Neuronal stem cell (in vitro differentiated cells): ENCODE measurements at regions not wholly inside any gene's neighbourhood (a gene's known extent, or its start where the extent isn't known, plus 50 kb on each side); places are given as distances from the start of the nearest gene placed in this dataset.

Experiments used
- DNase-seq: peaks from one replicate; pipeline ENCODE4 v3.0.0-alpha.2; 2013; ENCODE audit warnings: low spot score
- H2AFZ ChIP-seq: one replicate; pipeline ENCODE4 v1.6.1; 2013; ENCODE audit warnings: mild to moderate bottlenecking, low read length, inconsistent platforms
- H2AK5ac ChIP-seq: 2 replicates; pipeline ENCODE4 v1.6.1; 2013; ENCODE audit warnings: low read depth, mild to moderate bottlenecking, inconsistent platforms, low read length, moderate library complexity, mixed read lengths
- H2BK120ac ChIP-seq: 2 replicates; pipeline ENCODE4 v1.6.1; 2013; ENCODE audit warnings: low read depth, mild to moderate bottlenecking, inconsistent platforms, low read length, moderate library complexity, mixed read lengths
- H2BK12ac ChIP-seq: one replicate; pipeline ENCODE4 v1.6.1; 2013; ENCODE audit warnings: low read length, inconsistent platforms
- H2BK15ac ChIP-seq: 2 replicates; pipeline ENCODE4 v1.6.1; 2013; ENCODE audit warnings: mild to moderate bottlenecking, low read length, inconsistent platforms, mixed read lengths
- H2BK5ac ChIP-seq: one replicate; pipeline ENCODE4 v1.6.1; 2013; ENCODE audit warnings: inconsistent platforms, mild to moderate bottlenecking, low read length, moderate library complexity
- H3K14ac ChIP-seq: one replicate; pipeline ENCODE4 v1.6.1; 2013; ENCODE audit warnings: low read length, inconsistent platforms
- H3K18ac ChIP-seq: 2 replicates; pipeline ENCODE4 v1.6.1; 2013; ENCODE audit warnings: low read length, inconsistent platforms
- H3K23ac ChIP-seq: 2 replicates; pipeline ENCODE4 v1.6.1; 2013; ENCODE audit warnings: low read depth, mild to moderate bottlenecking, mixed read lengths, low read length, inconsistent platforms; ENCODE audit not compliant: poor library complexity
- H3K27ac ChIP-seq: replicated peaks from 3 replicates; pipeline ENCODE4 v1.5.1; 2013; ENCODE audit warnings: low read length, inconsistent platforms
- H3K27me3 ChIP-seq, 3 experiments: 2 replicates each; pipeline ENCODE4 v1.6.1; 2013; ENCODE audit warnings: low read length in 3 of 3, mild to moderate bottlenecking in 2 of 3, inconsistent platforms in 1 of 3, low read depth in 1 of 3, mixed read lengths in 1 of 3, moderate library complexity in 1 of 3; ENCODE audit not compliant: control insufficient read depth in 3 of 3, insufficient read depth in 3 of 3
- H3K36me3 ChIP-seq, 2 donors: replicated peaks in 1 of 2; 2 replicates each; pipeline ENCODE4 v1.6.1; 2013; ENCODE audit warnings: low read length in 2 of 2; ENCODE audit not compliant: control insufficient read depth in 2 of 2, insufficient read depth in 2 of 2
- H3K4ac ChIP-seq: 2 replicates; pipeline ENCODE4 v1.6.1; 2013; ENCODE audit warnings: inconsistent platforms, mild to moderate bottlenecking, low read length, moderate library complexity
- H3K4me1 ChIP-seq, 2 donors: 1 replicate in 1 of 2; 2 replicates in 1 of 2; pipeline ENCODE4 v1.6.1; 2013; ENCODE audit warnings: low read length in 2 of 2, low read depth in 1 of 2; ENCODE audit not compliant: control insufficient read depth in 2 of 2, insufficient read depth in 1 of 2
- H3K4me2 ChIP-seq: one replicate; pipeline ENCODE4 v1.6.1; 2013; ENCODE audit warnings: mild to moderate bottlenecking, low read length, inconsistent platforms; ENCODE audit not compliant: insufficient read depth, poor library complexity, severe bottlenecking
- H3K4me3 ChIP-seq, 2 donors: 2 replicates each; pipeline ENCODE4 v1.5.1; 2013; ENCODE audit warnings: low read length in 2 of 2, mild to moderate bottlenecking in 2 of 2, inconsistent platforms in 1 of 2, moderate library complexity in 1 of 2
- H3K79me1 ChIP-seq: one replicate; pipeline ENCODE4 v1.6.1; 2013; ENCODE audit warnings: low read depth, mild to moderate bottlenecking, inconsistent platforms, low read length, moderate library complexity
- H3K9ac ChIP-seq: one replicate; pipeline ENCODE4 v1.6.1; 2013; ENCODE audit warnings: mild to moderate bottlenecking, low read depth, low read length, inconsistent platforms; ENCODE audit not compliant: poor library complexity
- H3K9me3 ChIP-seq, 2 donors: replicated peaks in 1 of 2; 2 replicates each; pipeline versions ENCODE3 to v1.6.1; 2013; ENCODE audit warnings: low read length in 2 of 2, mild to moderate bottlenecking in 2 of 2, inconsistent platforms in 1 of 2, low read depth in 1 of 2, mixed read lengths in 1 of 2, moderate library complexity in 1 of 2; ENCODE audit not compliant: control insufficient read depth in 2 of 2, insufficient read depth in 1 of 2
- H4K8ac ChIP-seq: one replicate; pipeline ENCODE4 v1.6.1; 2013; ENCODE audit warnings: low read depth, mild to moderate bottlenecking, inconsistent platforms, low read length, moderate library complexity
- H4K91ac ChIP-seq: one replicate; pipeline ENCODE4 v1.6.1; 2013; ENCODE audit warnings: low read length, low read depth, mild to moderate bottlenecking, inconsistent platforms; ENCODE audit not compliant: poor library complexity
- WGBS, 2 donors: extraction: QIAGEN DNeasy Blood & Tissue Kit; methylation state at CpG; one replicate each; pipeline ENCODE4 v1.1.7; 2013; ENCODE audit warnings: missing lambda C conversion rate in 2 of 2, mixed read lengths in 1 of 2; ENCODE audit not compliant: insufficient read length in 2 of 2, insufficient replicate concordance in 1 of 2; ENCODE audit errors: extremely low coverage in 2 of 2; 5-methylcytosine and 5-hydroxymethylcytosine counted together

DNA sequence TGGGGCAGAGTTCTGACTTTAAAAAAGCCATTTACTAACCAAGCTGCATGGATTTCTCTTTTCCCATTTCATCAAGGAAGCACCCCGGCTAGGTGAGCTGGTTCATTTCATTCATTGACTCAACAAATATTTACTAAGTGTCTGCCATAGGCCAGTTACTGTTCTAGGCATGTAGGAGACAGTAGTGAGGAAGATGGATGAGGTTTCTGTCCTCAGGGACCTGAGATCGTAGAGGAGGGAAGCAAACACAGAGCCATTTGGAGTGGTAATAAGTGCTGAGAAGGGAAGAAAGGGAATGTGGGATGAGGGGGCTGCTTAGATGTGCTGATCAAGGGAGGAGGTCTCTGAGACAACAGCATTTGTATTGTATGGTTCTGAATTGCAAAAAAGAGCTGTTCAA lies 120.4 kb downstream of the C9orf152 start:
- Histone ChIP-seq H3K36me3 (peaks cover 1 to 37% of the 10 kb centered on the region in 2 donors), H2AK5ac (no peak overlapping the region), H3K9ac (no peak overlapping the region), H3K4ac (no peak overlapping the region), H2BK15ac (no peak overlapping the region), H3K4me3 (no peak overlapping the region), H3K4me1 (no peaks in the 10 kb centered on the region), H3K79me1 (no peaks in the 10 kb centered on the region), H3K18ac (no peak overlapping the region), H2AFZ (no peak overlapping the region), H2BK5ac (no peak overlapping the region), H3K4me2 (no peak overlapping the region), H4K8ac (no peak overlapping the region), H3K27ac (no peak overlapping the region), H2BK12ac (no peak overlapping the region), H3K23ac (no peak overlapping the region), H3K14ac (no peak overlapping the region), H2BK120ac (no peak overlapping the region), H4K91ac (no peak overlapping the region), H3K9me3 (peaks cover 0 to 4% of the 10 kb centered on the region in 2 donors), H3K27me3 (no peaks in the 10 kb centered on the region)
- DNase-seq, result no peak
- no CpG with 5 or more reads among the region's 2 CpGs for WGBS, 2 donors

DNA sequence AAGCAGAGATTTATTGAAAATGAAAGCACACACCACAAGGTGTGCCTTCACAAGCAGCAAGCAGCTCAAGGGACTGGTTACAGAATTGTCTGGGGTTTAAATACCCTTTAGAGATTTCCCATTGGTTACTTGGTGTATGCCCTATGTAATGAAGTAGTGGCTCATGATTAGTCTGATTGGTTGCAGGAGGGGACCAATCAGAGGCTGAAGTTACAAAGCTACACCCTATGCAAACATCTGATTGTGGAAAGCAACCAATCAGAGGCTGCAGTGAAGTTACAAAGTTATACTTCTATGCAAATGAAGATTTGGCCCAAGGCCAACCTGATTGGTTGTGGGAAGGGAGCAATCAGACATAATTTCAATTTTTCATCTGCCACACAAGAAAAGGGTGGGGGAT lies 119.9 kb downstream of the C9orf152 start:
- Histone ChIP-seq H3K27me3 (no peaks in the 10 kb centered on the region), H3K4ac (no peak overlapping the region), H3K4me3 (no peak overlapping the region), H2BK120ac (no peak overlapping the region), H3K36me3 (peaks cover 1 to 41% of the 10 kb centered on the region in 2 donors), H2BK5ac (no peak overlapping the region), H2BK15ac (no peak overlapping the region), H3K14ac (no peak overlapping the region), H3K4me2 (no peak overlapping the region), H3K18ac (no peak overlapping the region), H3K23ac (no peak overlapping the region), H3K4me1 (no peaks in the 10 kb centered on the region), H4K8ac (no peak overlapping the region), H2AK5ac (no peak overlapping the region), H3K9me3 (peaks cover 0 to 4% of the 10 kb centered on the region in 2 donors), H3K9ac (no peak overlapping the region), H3K27ac (no peak overlapping the region), H2BK12ac (no peak overlapping the region), H2AFZ (no peak overlapping the region), H4K91ac (no peak overlapping the region), H3K79me1 (no peaks in the 10 kb centered on the region)
- DNase-seq, result no peak

DNA sequence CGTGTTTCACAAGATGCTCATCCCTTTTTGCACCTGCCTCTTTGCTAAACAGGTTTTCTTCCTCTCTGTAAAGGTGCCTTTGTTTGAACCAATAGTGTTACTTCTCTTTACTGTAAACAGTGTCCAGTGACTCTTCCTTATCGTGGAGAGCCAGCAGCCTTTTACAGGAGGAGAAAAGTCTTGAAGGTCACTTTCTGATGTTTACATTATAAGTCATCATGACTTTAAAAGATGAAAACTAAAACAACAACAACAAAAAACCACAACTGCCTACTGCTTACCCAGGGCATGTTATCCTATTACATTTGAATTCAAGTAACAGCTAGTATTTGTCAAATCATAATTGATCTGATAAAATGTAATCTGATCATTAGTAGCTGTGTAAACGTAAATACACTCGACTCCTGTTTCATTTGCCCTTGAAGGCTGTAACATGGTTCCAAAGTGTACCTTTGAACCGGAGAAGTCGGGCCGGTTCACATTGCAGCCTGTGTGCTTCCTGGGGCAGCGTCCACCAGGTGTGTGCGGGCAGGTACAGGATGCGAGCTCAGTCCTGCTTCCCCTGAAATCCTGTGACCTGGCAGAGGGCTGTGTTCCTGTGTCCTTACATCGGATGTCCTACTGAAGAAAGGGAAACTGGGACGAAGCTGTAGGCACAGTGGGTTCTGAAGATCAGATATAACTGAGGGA lies 118.1 kb downstream of the C9orf152 start:
- H2AFZ ChIP-seq, result no peak overlapping the region
- H3K9ac ChIP-seq, result no peak overlapping the region
- no peak overlapping the region for H3K4ac ChIP-seq
- no peak overlapping the region for H3K27ac ChIP-seq
- no peak for DNase-seq
- H3K18ac ChIP-seq, result no peak overlapping the region
- H2BK12ac ChIP-seq, result no peak overlapping the region
- H2BK15ac ChIP-seq, result no peak overlapping the region
- no peaks in the 10 kb centered on the region for H3K27me3 ChIP-seq
- H3K14ac ChIP-seq, result no peak overlapping the region
- H3K4me3 ChIP-seq, result no peak overlapping the region
- no peak overlapping the region for H2BK5ac ChIP-seq
- H2AK5ac ChIP-seq, result no peak overlapping the region
- H2BK120ac ChIP-seq, result no peak overlapping the region
- no peak overlapping the region for H3K4me2 ChIP-seq
- H4K91ac ChIP-seq, result no peak overlapping the region
- no CpG with 5 or more reads among the region's 12 CpGs for WGBS, 2 donors
- no peaks in the 10 kb centered on the region for H3K9me3 ChIP-seq
- peaks cover 1 to 52% of the 10 kb centered on the region in 2 donors for H3K36me3 ChIP-seq
- H3K23ac ChIP-seq, result no peak overlapping the region
- H4K8ac ChIP-seq, result no peak overlapping the region
- H3K4me1 ChIP-seq, result peaks cover 2 to 3% of the 10 kb centered on the region in 2 donors
- no peaks in the 10 kb centered on the region for H3K79me1 ChIP-seq

DNA sequence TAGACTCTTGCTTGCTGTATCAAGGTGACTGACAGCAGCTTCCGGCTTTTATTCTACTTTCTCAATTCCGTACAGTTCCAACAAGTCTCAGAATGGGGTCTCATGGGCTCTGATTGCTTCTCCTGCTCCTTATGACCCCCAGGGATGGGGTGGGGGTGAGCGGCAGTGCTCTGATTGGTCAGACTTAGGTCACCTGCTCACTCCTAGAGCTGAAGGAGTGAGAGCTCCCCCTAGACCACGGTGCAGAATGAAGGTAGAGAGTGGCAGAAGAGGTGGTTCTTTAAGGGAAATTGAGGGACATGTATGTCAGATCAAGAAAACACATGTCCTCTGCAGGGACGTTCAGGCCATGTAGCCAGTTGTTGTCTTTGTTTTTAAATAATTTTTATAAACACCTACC lies 115.2 kb downstream of the C9orf152 start:
- Histone ChIP-seq H2AFZ (no peak overlapping the region), H3K4me1 (peaks cover 5 to 10% of the 10 kb centered on the region in 2 donors), H2BK15ac (no peak overlapping the region), H4K8ac (no peak overlapping the region), H3K9me3 (peaks cover 0 to 7% of the 10 kb centered on the region in 2 donors), H3K27me3 (no peaks in the 10 kb centered on the region), H3K4me2 (no peak overlapping the region), H2AK5ac (no peak overlapping the region), H3K4ac (no peak overlapping the region), H3K4me3 (no peak overlapping the region), H4K91ac (no peak overlapping the region), H3K36me3 (peaks cover 0 to 41% of the 10 kb centered on the region in 2 donors), H2BK5ac (no peak overlapping the region), H3K23ac (no peak overlapping the region), H3K27ac (no peak overlapping the region), H3K14ac (no peak overlapping the region), H3K9ac (no peak overlapping the region), H2BK120ac (no peak overlapping the region), H3K79me1 (no peaks in the 10 kb centered on the region), H3K18ac (no peak overlapping the region), H2BK12ac (no peak overlapping the region)
- no CpG with 5 or more reads among the region's 5 CpGs for WGBS, 2 donors
- DNase-seq, result no peak
